Caco-2 (cell line): ENCODE measurements at regions not wholly inside any gene's neighbourhood (a gene's known extent, or its start where the extent isn't known, plus 50 kb on each side); places are given as distances from the start of the nearest gene placed in this dataset.
"Not testable (repeated sequence)": the region's sequence is repeated elsewhere in the genome, so short reads cannot be mapped to it uniquely, and the experiment has no call there.

Source experiments
- BruUV-seq: library from RNA; stranded (reverse); fragments of 400-500 nt; replicated peaks from 2 replicates; lab custom pipeline; 2021; lab: Mats Ljungman, UMichigan
- CTCF ChIA-PET: fragments of 300-600 bp; sonication (Branson Sonifier 250); formaldehyde crosslinking; loops from one replicate; lab custom pipeline; 2022; ENCODE audit warnings: antibody characterized with exemption; lab: Charles Lee
- POLR2A ChIA-PET: fragments of 300-600 bp; sonication (Branson Sonifier 250); formaldehyde crosslinking; loops from one replicate; lab custom pipeline; 2022; ENCODE audit warnings: antibody characterized with exemption; lab: Charles Lee
- DNase-seq, 2 experiments: peaks; one replicate each; pipeline versions ENCODE4 v3.0.0 to v3.0.0-alpha.2; 2020 to 2022
- H3K27me3 ChIP-seq: replicated peaks from 2 replicates; pipeline ENCODE4 v1.6.0; 2011; ENCODE audit warnings: low read length; ENCODE audit not compliant: control insufficient read depth, insufficient read depth
- H3K36me3 ChIP-seq: 2 replicates; pipeline ENCODE4 v1.5.1; 2011; ENCODE audit warnings: low read length; ENCODE audit not compliant: control insufficient read depth, insufficient read depth
- H3K4me1 ChIP-seq: fragments of 250-450 bp; sonication (Bioruptor Pico); 2 replicates; pipeline ENCODE4 v1.5.1; 2020; ENCODE audit warnings: mild to moderate bottlenecking
- H3K4me3 ChIP-seq: 2 replicates; pipeline ENCODE4 v1.5.1; 2011; ENCODE audit warnings: low read depth, mild to moderate bottlenecking, control low read depth, low read length
- H3K9me3 ChIP-seq: fragments of 250-450 bp; sonication (Bioruptor Pico); 2 replicates; pipeline ENCODE4 v1.5.1; 2020; ENCODE audit warnings: mild to moderate bottlenecking, moderate library complexity
- H3K27ac Mint-ChIP-seq: one replicate; pipeline ENCODE4 v1.8.0; 2022; ENCODE audit warnings: mixed read lengths; ENCODE audit not compliant: unreplicated experiment
- H3K27me3 Mint-ChIP-seq: one replicate; pipeline ENCODE4 v1.8.0; 2022; ENCODE audit warnings: mixed read lengths; ENCODE audit not compliant: insufficient read depth, unreplicated experiment
- H3K36me3 Mint-ChIP-seq: one replicate; pipeline ENCODE4 v1.8.0; 2022; ENCODE audit warnings: mild to moderate bottlenecking, mixed read lengths; ENCODE audit not compliant: insufficient read depth, unreplicated experiment
- H3K4me1 Mint-ChIP-seq: one replicate; pipeline ENCODE4 v1.8.0; 2022; ENCODE audit warnings: low read depth, mixed read lengths; ENCODE audit not compliant: unreplicated experiment
- H3K4me3 Mint-ChIP-seq: one replicate; pipeline ENCODE4 v1.8.0; 2022; ENCODE audit warnings: mild to moderate bottlenecking, moderate library complexity, mixed read lengths; ENCODE audit not compliant: unreplicated experiment
- H3K9me3 Mint-ChIP-seq: one replicate; pipeline ENCODE4 v1.8.0; 2022; ENCODE audit warnings: mixed read lengths; ENCODE audit not compliant: unreplicated experiment
- intact Hi-C: fragments of 100-400 bp; cut with micrococcal nuclease; formaldehyde crosslinking; loops from one replicate; pipeline ENCODE4 v1.10.0; 2022; ENCODE audit not compliant: unreplicated experiment
- TF ChIP-seq, protein P1 (sequence below), 2 experiments: fragments of 200-600 bp in 1 of 2; IDR thresholded peaks; 1 replicate in 1 of 2; 2 replicates in 1 of 2; pipeline versions ENCODE4 v1.5.1 to v1.8.0; 2011 to 2022; ENCODE audit warnings: antibody characterized with exemption in 1 of 2, control low read depth in 1 of 2, inconsistent platforms in 1 of 2, low read depth in 1 of 2, low read length in 1 of 2, mild to moderate bottlenecking in 1 of 2, moderate library complexity in 1 of 2; ENCODE audit not compliant: insufficient read depth in 1 of 2, severe bottlenecking in 1 of 2, unreplicated experiment in 1 of 2

GRCh38 chr6:105859457-105859856 is 226.7 kb upstream of the PRDM1 start:
- H3K36me3 Mint-ChIP-seq = no peaks in the 10 kb centered on the region
- H3K4me3 ChIP-seq = no peak overlapping the region
- H3K9me3 Mint-ChIP-seq = peaks cover 3% of the 10 kb centered on the region
- peaks cover 10% of the 10 kb centered on the region for H3K4me1 Mint-ChIP-seq
- DNase-seq = no peak
- intact Hi-C loops = no loop called here
- no peaks in the 10 kb centered on the region for H3K4me1 ChIP-seq
- CTCF ChIA-PET = no interaction called here
- H3K9me3 ChIP-seq = no peaks in the 10 kb centered on the region
- no TSS peak for BruUV-seq
- no peak overlapping the region for H3K27ac Mint-ChIP-seq
- TF ChIP-seq, protein P1, sequence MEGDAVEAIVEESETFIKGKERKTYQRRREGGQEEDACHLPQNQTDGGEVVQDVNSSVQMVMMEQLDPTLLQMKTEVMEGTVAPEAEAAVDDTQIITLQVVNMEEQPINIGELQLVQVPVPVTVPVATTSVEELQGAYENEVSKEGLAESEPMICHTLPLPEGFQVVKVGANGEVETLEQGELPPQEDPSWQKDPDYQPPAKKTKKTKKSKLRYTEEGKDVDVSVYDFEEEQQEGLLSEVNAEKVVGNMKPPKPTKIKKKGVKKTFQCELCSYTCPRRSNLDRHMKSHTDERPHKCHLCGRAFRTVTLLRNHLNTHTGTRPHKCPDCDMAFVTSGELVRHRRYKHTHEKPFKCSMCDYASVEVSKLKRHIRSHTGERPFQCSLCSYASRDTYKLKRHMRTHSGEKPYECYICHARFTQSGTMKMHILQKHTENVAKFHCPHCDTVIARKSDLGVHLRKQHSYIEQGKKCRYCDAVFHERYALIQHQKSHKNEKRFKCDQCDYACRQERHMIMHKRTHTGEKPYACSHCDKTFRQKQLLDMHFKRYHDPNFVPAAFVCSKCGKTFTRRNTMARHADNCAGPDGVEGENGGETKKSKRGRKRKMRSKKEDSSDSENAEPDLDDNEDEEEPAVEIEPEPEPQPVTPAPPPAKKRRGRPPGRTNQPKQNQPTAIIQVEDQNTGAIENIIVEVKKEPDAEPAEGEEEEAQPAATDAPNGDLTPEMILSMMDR (IDR thresholded peaks at IDR 0.05; ENCODE audit: insufficient read depth in 1 of 2, low read depth in 1 of 2, low read length in 1 of 2, severe bottlenecking in 1 of 2, unreplicated experiment in 1 of 2) = no peak
- POLR2A ChIA-PET = no interaction called here
- H3K27me3 Mint-ChIP-seq = no peaks in the 10 kb centered on the region
- H3K36me3 ChIP-seq = no peaks in the 10 kb centered on the region
- H3K27me3 ChIP-seq = no peaks in the 10 kb centered on the region
- no peak overlapping the region for H3K4me3 Mint-ChIP-seq

- DNase-seq, H3K4me3 ChIP-seq, H3K36me3 ChIP-seq, H3K4me1 Mint-ChIP-seq, H3K4me3 Mint-ChIP-seq, H3K36me3 Mint-ChIP-seq, H3K4me1 ChIP-seq, CTCF ChIA-PET, intact Hi-C loops, H3K9me3 ChIP-seq, H3K27me3 Mint-ChIP-seq, H3K27ac Mint-ChIP-seq, POLR2A ChIA-PET, H3K27me3 ChIP-seq, BruUV-seq, H3K9me3 Mint-ChIP-seq: not testable (repeated sequence)
These were observed 227.5 kb upstream of the PRDM1 start for GRCh38 chr6:105858639-105859038.

GRCh38 chr6:105855433-105855832 is 230.7 kb upstream of the PRDM1 start:
- intact Hi-C loops = no loop called here
- Mint-ChIP-seq H3K4me1 (peaks cover 10% of the 10 kb centered on the region), H3K9me3 (no peaks in the 10 kb centered on the region), H3K36me3 (no peaks in the 10 kb centered on the region), H3K27ac (no peak overlapping the region), H3K4me3 (no peak overlapping the region), H3K27me3 (no peaks in the 10 kb centered on the region)
- TF ChIP-seq, protein P1 (IDR thresholded peaks at IDR 0.05; ENCODE audit: insufficient read depth in 1 of 2, low read depth in 1 of 2, low read length in 1 of 2, severe bottlenecking in 1 of 2, unreplicated experiment in 1 of 2) = no peak
- DNase-seq = no peak
- Histone ChIP-seq H3K4me3 (no peak overlapping the region), H3K36me3 (no peaks in the 10 kb centered on the region), H3K27me3 (no peaks in the 10 kb centered on the region), H3K9me3 (no peaks in the 10 kb centered on the region), H3K4me1 (no peaks in the 10 kb centered on the region)
- BruUV-seq = no TSS peak
- POLR2A ChIA-PET = no interaction called here
- CTCF ChIA-PET = no interaction called here

DNA sequence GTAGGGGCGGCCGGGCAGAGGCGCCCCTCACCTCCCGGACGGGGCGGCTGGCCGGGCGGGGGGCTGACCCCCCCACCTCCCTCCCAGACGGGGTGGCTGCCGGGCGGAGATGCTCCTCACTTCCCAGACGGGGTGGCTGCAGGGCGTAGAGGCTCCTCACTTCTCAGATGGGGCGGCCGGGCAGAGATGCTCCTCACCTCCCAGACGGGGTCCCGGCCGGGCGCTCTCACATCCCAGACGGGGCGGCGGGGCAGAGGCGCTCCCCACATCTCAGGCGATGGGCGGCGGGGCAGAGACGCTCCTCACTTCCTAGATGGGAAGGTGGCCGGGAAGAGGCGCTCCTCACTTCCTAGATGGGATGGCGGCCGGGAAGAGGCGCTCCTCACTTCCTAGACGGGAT is 232.2 kb upstream of the PRDM1 start:
- not testable (repeated sequence) for H3K36me3 Mint-ChIP-seq, BruUV-seq

More for the DNA sequence above, 232.2 kb upstream of the PRDM1 start:
- H3K9me3 Mint-ChIP-seq, H3K27ac Mint-ChIP-seq, H3K27me3 Mint-ChIP-seq, CTCF ChIA-PET, H3K36me3 ChIP-seq, DNase-seq, H3K4me1 Mint-ChIP-seq, POLR2A ChIA-PET, H3K4me1 ChIP-seq, intact Hi-C loops, H3K9me3 ChIP-seq, H3K27me3 ChIP-seq, H3K4me3 Mint-ChIP-seq, H3K4me3 ChIP-seq: not testable (repeated sequence)
